ENCODE measurements at regions not wholly inside any gene's neighbourhood (a gene's known extent, or its start where the extent isn't known, plus 50 kb on each side); places are given as distances from the start of the nearest gene placed in this dataset.

- no peak for DNase-seq (ENCODE audit: extremely low read depth, low read depth, low spot score)
Observed at GRCh38 chr3:150077581-150078247, 107.0 kb upstream of the PFN2 start.

- DNase-seq (ENCODE audit: extremely low read depth, low read depth, low spot score): no peak
Observed at GRCh38 chr3:150077107-150077506, 106.4 kb upstream of the PFN2 start.

GRCh38 chr3:150076443-150076842 lies 105.7 kb upstream of the PFN2 start:
- DNase-seq (ENCODE audit: extremely low read depth, low read depth, low spot score): no peak

GRCh38 chr3:150075417-150075865 lies 104.7 kb upstream of the PFN2 start:
- DNase-seq (ENCODE audit: extremely low read depth, low read depth, low spot score): no peak

- DNase-seq (ENCODE audit: extremely low read depth, low read depth, low spot score): no peak
Observed at GRCh38 chr3:150074697-150075416, 104.2 kb upstream of the PFN2 start.

- no peak for DNase-seq (ENCODE audit: extremely low read depth, low read depth, low spot score)
Observed at GRCh38 chr3:150074277-150074676, 103.6 kb upstream of the PFN2 start.

GRCh38 chr3:150073513-150073912 lies 102.8 kb upstream of the PFN2 start:
- no peak for DNase-seq (ENCODE audit: extremely low read depth, low read depth, low spot score)

- no peak for DNase-seq (ENCODE audit: extremely low read depth, low read depth, low spot score)
Observed at GRCh38 chr3:150073031-150073430, 102.3 kb upstream of the PFN2 start.

GRCh38 chr3:150072576-150072975 lies 101.9 kb upstream of the PFN2 start:
- DNase-seq (ENCODE audit: extremely low read depth, low read depth, low spot score): no peak

GRCh38 chr3:150070271-150070670 lies 99.6 kb upstream of the PFN2 start:
- no peak for DNase-seq (ENCODE audit: extremely low read depth, low read depth, low spot score)

- no peak for DNase-seq (ENCODE audit: extremely low read depth, low read depth, low spot score)
Observed at GRCh38 chr3:150069633-150070032, 98.9 kb upstream of the PFN2 start.

GRCh38 chr3:150069154-150069527 lies 98.4 kb upstream of the PFN2 start:
- no peak for DNase-seq (ENCODE audit: extremely low read depth, low read depth, low spot score)

GRCh38 chr3:150068440-150069153 lies 97.9 kb upstream of the PFN2 start:
- no peak for DNase-seq (ENCODE audit: extremely low read depth, low read depth, low spot score)

GRCh38 chr3:150067561-150067960 lies 96.9 kb upstream of the PFN2 start:
- DNase-seq (ENCODE audit: extremely low read depth, low read depth, low spot score): no peak

GRCh38 chr3:150064971-150065370 lies 94.3 kb upstream of the PFN2 start:
- DNase-seq (ENCODE audit: extremely low read depth, low read depth, low spot score): no peak

- DNase-seq (ENCODE audit: extremely low read depth, low read depth, low spot score): no peak
Observed at GRCh38 chr3:150063237-150063636, 92.5 kb upstream of the PFN2 start.

- no peak for DNase-seq (ENCODE audit: extremely low read depth, low read depth, low spot score)
Observed at GRCh38 chr3:150062492-150062891, 91.8 kb upstream of the PFN2 start.

GRCh38 chr3:150061288-150062024 lies 90.8 kb upstream of the PFN2 start:
- no peak for DNase-seq (ENCODE audit: extremely low read depth, low read depth, low spot score)

- DNase-seq (ENCODE audit: extremely low read depth, low read depth, low spot score): no peak
Observed at GRCh38 chr3:150059729-150060128, 89.0 kb upstream of the PFN2 start.

GRCh38 chr3:150059241-150059640 lies 88.5 kb upstream of the PFN2 start:
- DNase-seq (ENCODE audit: extremely low read depth, low read depth, low spot score): no peak

- DNase-seq (ENCODE audit: extremely low read depth, low read depth, low spot score): no peak
Observed at GRCh38 chr3:150057227-150057626, 86.5 kb upstream of the PFN2 start.

Data from glomerular endothelial cell (primary cell).